Gastrocnemius medialis (tissue), 4 donors: ENCODE measurements at regions not wholly inside any gene's neighbourhood (a gene's known extent, or its start where the extent isn't known, plus 50 kb on each side); places are given as distances from the start of the nearest gene placed in this dataset.

ENCODE experiments used
- POLR2A ChIP-seq, 2 donors: fragments of 450-650 bp; IDR thresholded peaks; one replicate each; pipeline ENCODE4 v1.6.1; 2017; ENCODE audit warnings: antibody characterized with exemption in 2 of 2, mild to moderate bottlenecking in 2 of 2, moderate library complexity in 2 of 2
- TF ChIP-seq, protein P1 (sequence below), 5 experiments: fragments of 450-650 bp in 3 of 5; fragments of 200-600 bp in 2 of 5; sonication (generic) in 2 of 5; IDR thresholded peaks in 4 of 5; conservative IDR thresholded peaks in 1 of 5; 1 replicate in 4 of 5; 2 replicates in 1 of 5; pipeline ENCODE4 v1.5.1; 2016 to 2019; ENCODE audit warnings: antibody characterized with exemption in 5 of 5, mild to moderate bottlenecking in 3 of 5, moderate library complexity in 3 of 5

GRCh38 chr20:22905658-22906057, 129.5 kb upstream of the SSTR4 start:
- TF ChIP-seq, protein P1, sequence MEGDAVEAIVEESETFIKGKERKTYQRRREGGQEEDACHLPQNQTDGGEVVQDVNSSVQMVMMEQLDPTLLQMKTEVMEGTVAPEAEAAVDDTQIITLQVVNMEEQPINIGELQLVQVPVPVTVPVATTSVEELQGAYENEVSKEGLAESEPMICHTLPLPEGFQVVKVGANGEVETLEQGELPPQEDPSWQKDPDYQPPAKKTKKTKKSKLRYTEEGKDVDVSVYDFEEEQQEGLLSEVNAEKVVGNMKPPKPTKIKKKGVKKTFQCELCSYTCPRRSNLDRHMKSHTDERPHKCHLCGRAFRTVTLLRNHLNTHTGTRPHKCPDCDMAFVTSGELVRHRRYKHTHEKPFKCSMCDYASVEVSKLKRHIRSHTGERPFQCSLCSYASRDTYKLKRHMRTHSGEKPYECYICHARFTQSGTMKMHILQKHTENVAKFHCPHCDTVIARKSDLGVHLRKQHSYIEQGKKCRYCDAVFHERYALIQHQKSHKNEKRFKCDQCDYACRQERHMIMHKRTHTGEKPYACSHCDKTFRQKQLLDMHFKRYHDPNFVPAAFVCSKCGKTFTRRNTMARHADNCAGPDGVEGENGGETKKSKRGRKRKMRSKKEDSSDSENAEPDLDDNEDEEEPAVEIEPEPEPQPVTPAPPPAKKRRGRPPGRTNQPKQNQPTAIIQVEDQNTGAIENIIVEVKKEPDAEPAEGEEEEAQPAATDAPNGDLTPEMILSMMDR (IDR thresholded peaks at IDR 0.05 in 4 of 5, conservative IDR thresholded peaks at IDR 0.05 in 1 of 5): no peak
- no peak for TF ChIP-seq POLR2A (IDR thresholded peaks at IDR 0.05)
